Esophagus squamous epithelium (tissue), 4 donors: ENCODE measurements at regions not wholly inside any gene's neighbourhood (a gene's known extent, or its start where the extent isn't known, plus 50 kb on each side); places are given as distances from the start of the nearest gene placed in this dataset.

ENCODE experiments used
- CTCF ChIP-seq, 6 experiments: fragments of 450-650 bp in 4 of 6; fragments of 200-600 bp in 2 of 6; sonication (generic) in 2 of 6; IDR thresholded peaks; one replicate each; pipeline ENCODE4 v1.5.1; 2016 to 2019; ENCODE audit warnings: antibody characterized with exemption in 6 of 6, mild to moderate bottlenecking in 4 of 6, moderate library complexity in 4 of 6
- POLR2A ChIP-seq, 4 donors: fragments of 450-650 bp; IDR thresholded peaks; one replicate each; pipeline ENCODE4 v1.6.1; 2017; ENCODE audit warnings: antibody characterized with exemption in 4 of 4, mild to moderate bottlenecking in 4 of 4, moderate library complexity in 3 of 4

- TF ChIP-seq CTCF (IDR thresholded peaks at IDR 0.05) = no peak
- no peak for TF ChIP-seq POLR2A (IDR thresholded peaks at IDR 0.05)
Measured at GRCh38 chr1:90405726-90406125, 311.4 kb downstream of the BARHL2 start.
